ENCODE measurements at regions not wholly inside any gene's neighbourhood (a gene's known extent, or its start where the extent isn't known, plus 50 kb on each side); places are given as distances from the start of the nearest gene placed in this dataset.
"Not testable (repeated sequence)": the region's sequence is repeated elsewhere in the genome, so short reads cannot be mapped to it uniquely, and the experiment has no call there.

GRCh38 chr20:29566901-29567635 lies 1690.4 kb upstream of the DEFB115 start:
- DNase-seq (ENCODE audit: low read depth, low spot score); SMC1A ChIA-PET (ENCODE audit: uncharacterized antibody, unreplicated experiment); in situ Hi-C loops (cut with MboI); CTCF ChIA-PET; H4K20me1 ChIP-seq (ENCODE audit: control insufficient read depth, insufficient read depth); H3K4me3 ChIP-seq; FAIRE-seq; H3K9ac ChIP-seq (ENCODE audit: control insufficient read depth, insufficient read depth, low read length); H3K36me3 ChIP-seq (ENCODE audit: control insufficient read depth in 2 of 2, insufficient read depth in 2 of 2, low read length in 1 of 2); H3K4me1 ChIP-seq (ENCODE audit: control insufficient read depth, insufficient read depth, low read length); H2AFZ ChIP-seq (ENCODE audit: control insufficient read depth, low read depth, low read length); BruUV-seq (replicated peaks); H3K9me3 ChIP-seq (replicated peaks; ENCODE audit: control insufficient read depth, insufficient read depth, low read length); ATAC-seq; H3K27ac ChIP-seq (ENCODE audit: control insufficient read depth, insufficient read depth); intact Hi-C loops (cut with micrococcal nuclease; ENCODE audit: unreplicated experiment); RAD21 ChIA-PET (ENCODE audit: unreplicated experiment); H3K27me3 ChIP-seq (replicated peaks in 1 of 2; ENCODE audit: control insufficient read depth in 2 of 2, insufficient read depth in 2 of 2, low read length in 1 of 2); H3K79me2 ChIP-seq (ENCODE audit: control insufficient read depth, insufficient read depth, low read length); POLR2A ChIA-PET; H3K4me2 ChIP-seq (ENCODE audit: control insufficient read depth, insufficient read depth): not testable (repeated sequence)
- WGBS (ENCODE audit: insufficient coverage, insufficient replicate concordance, low lambda C conversion rate, missing lambda C conversion rate), result 72% methylated on average over 27 of the region's 44 CpGs

GRCh38 chr20:29567671-29568070 lies 1689.8 kb upstream of the DEFB115 start:
- not testable (repeated sequence) for H3K4me2 ChIP-seq (ENCODE audit: control insufficient read depth, insufficient read depth)

GRCh38 chr20:29570126-29570525 lies 1687.3 kb upstream of the DEFB115 start:
- H3K9me3 ChIP-seq (replicated peaks; ENCODE audit: control insufficient read depth, insufficient read depth, low read length); FAIRE-seq; H3K27ac ChIP-seq (ENCODE audit: control insufficient read depth, insufficient read depth); CTCF ChIA-PET; H3K36me3 ChIP-seq (ENCODE audit: control insufficient read depth in 2 of 2, insufficient read depth in 2 of 2, low read length in 1 of 2); H3K27me3 ChIP-seq (replicated peaks in 1 of 2; ENCODE audit: control insufficient read depth in 2 of 2, insufficient read depth in 2 of 2, low read length in 1 of 2); H3K4me3 ChIP-seq; in situ Hi-C loops (cut with MboI); H3K4me1 ChIP-seq (ENCODE audit: control insufficient read depth, insufficient read depth, low read length); H3K9ac ChIP-seq (ENCODE audit: control insufficient read depth, insufficient read depth, low read length); ATAC-seq; H2AFZ ChIP-seq (ENCODE audit: control insufficient read depth, low read depth, low read length); H4K20me1 ChIP-seq (ENCODE audit: control insufficient read depth, insufficient read depth); H3K4me2 ChIP-seq (ENCODE audit: control insufficient read depth, insufficient read depth); RAD21 ChIA-PET (ENCODE audit: unreplicated experiment); H3K79me2 ChIP-seq (ENCODE audit: control insufficient read depth, insufficient read depth, low read length); DNase-seq (ENCODE audit: low read depth, low spot score); BruUV-seq (replicated peaks); SMC1A ChIA-PET (ENCODE audit: uncharacterized antibody, unreplicated experiment); POLR2A ChIA-PET; intact Hi-C loops (cut with micrococcal nuclease; ENCODE audit: unreplicated experiment): not testable (repeated sequence)
- 15% methylated on average over 4 of the region's 5 CpGs for WGBS (ENCODE audit: insufficient coverage, insufficient replicate concordance, low lambda C conversion rate, missing lambda C conversion rate)

More at GRCh38 chr20:29567671-29568070, 1689.8 kb upstream of the DEFB115 start:
- H3K4me1 ChIP-seq (ENCODE audit: control insufficient read depth, insufficient read depth, low read length); CTCF ChIA-PET; POLR2A ChIA-PET; ATAC-seq; H3K9ac ChIP-seq (ENCODE audit: control insufficient read depth, insufficient read depth, low read length); BruUV-seq (replicated peaks); SMC1A ChIA-PET (ENCODE audit: uncharacterized antibody, unreplicated experiment); DNase-seq (ENCODE audit: low read depth, low spot score); H2AFZ ChIP-seq (ENCODE audit: control insufficient read depth, low read depth, low read length); H4K20me1 ChIP-seq (ENCODE audit: control insufficient read depth, insufficient read depth); in situ Hi-C loops (cut with MboI); RAD21 ChIA-PET (ENCODE audit: unreplicated experiment); intact Hi-C loops (cut with micrococcal nuclease; ENCODE audit: unreplicated experiment); H3K4me3 ChIP-seq; H3K27ac ChIP-seq (ENCODE audit: control insufficient read depth, insufficient read depth); FAIRE-seq; H3K79me2 ChIP-seq (ENCODE audit: control insufficient read depth, insufficient read depth, low read length); H3K27me3 ChIP-seq (replicated peaks in 1 of 2; ENCODE audit: control insufficient read depth in 2 of 2, insufficient read depth in 2 of 2, low read length in 1 of 2); H3K9me3 ChIP-seq (replicated peaks; ENCODE audit: control insufficient read depth, insufficient read depth, low read length); H3K36me3 ChIP-seq (ENCODE audit: control insufficient read depth in 2 of 2, insufficient read depth in 2 of 2, low read length in 1 of 2): not testable (repeated sequence)
- 60% methylated on average over 23 of the region's 23 CpGs for WGBS (ENCODE audit: insufficient coverage, insufficient replicate concordance, low lambda C conversion rate, missing lambda C conversion rate)

- SMC1A ChIA-PET (ENCODE audit: uncharacterized antibody, unreplicated experiment); BruUV-seq (replicated peaks): not testable (repeated sequence)
- WGBS (ENCODE audit: insufficient coverage, insufficient replicate concordance, low lambda C conversion rate, missing lambda C conversion rate), result 0% methylated on average over 2 of the region's 2 CpGs
These were observed 1667.9 kb upstream of the DEFB115 start for GRCh38 chr20:29589530-29589929.

More at GRCh38 chr20:29589530-29589929, 1667.9 kb upstream of the DEFB115 start:
- H3K4me3 ChIP-seq; H3K27me3 ChIP-seq (replicated peaks in 1 of 2; ENCODE audit: control insufficient read depth in 2 of 2, insufficient read depth in 2 of 2, low read length in 1 of 2); DNase-seq (ENCODE audit: low read depth, low spot score); ATAC-seq; H3K27ac ChIP-seq (ENCODE audit: control insufficient read depth, insufficient read depth); H4K20me1 ChIP-seq (ENCODE audit: control insufficient read depth, insufficient read depth); in situ Hi-C loops (cut with MboI); H3K36me3 ChIP-seq (ENCODE audit: control insufficient read depth in 2 of 2, insufficient read depth in 2 of 2, low read length in 1 of 2); intact Hi-C loops (cut with micrococcal nuclease; ENCODE audit: unreplicated experiment); H3K9me3 ChIP-seq (replicated peaks; ENCODE audit: control insufficient read depth, insufficient read depth, low read length); H3K9ac ChIP-seq (ENCODE audit: control insufficient read depth, insufficient read depth, low read length); FAIRE-seq; H2AFZ ChIP-seq (ENCODE audit: control insufficient read depth, low read depth, low read length); H3K4me1 ChIP-seq (ENCODE audit: control insufficient read depth, insufficient read depth, low read length); POLR2A ChIA-PET; RAD21 ChIA-PET (ENCODE audit: unreplicated experiment); H3K4me2 ChIP-seq (ENCODE audit: control insufficient read depth, insufficient read depth); H3K79me2 ChIP-seq (ENCODE audit: control insufficient read depth, insufficient read depth, low read length); CTCF ChIA-PET: not testable (repeated sequence)

Measured in GM12878 (cell line).